ENCODE measurements at regions not wholly inside any gene's neighbourhood (a gene's known extent, or its start where the extent isn't known, plus 50 kb on each side); places are given as distances from the start of the nearest gene placed in this dataset.
A peak's percentile ranks its signal among the peaks of the same experiment; 100 is the strongest.

DNA sequence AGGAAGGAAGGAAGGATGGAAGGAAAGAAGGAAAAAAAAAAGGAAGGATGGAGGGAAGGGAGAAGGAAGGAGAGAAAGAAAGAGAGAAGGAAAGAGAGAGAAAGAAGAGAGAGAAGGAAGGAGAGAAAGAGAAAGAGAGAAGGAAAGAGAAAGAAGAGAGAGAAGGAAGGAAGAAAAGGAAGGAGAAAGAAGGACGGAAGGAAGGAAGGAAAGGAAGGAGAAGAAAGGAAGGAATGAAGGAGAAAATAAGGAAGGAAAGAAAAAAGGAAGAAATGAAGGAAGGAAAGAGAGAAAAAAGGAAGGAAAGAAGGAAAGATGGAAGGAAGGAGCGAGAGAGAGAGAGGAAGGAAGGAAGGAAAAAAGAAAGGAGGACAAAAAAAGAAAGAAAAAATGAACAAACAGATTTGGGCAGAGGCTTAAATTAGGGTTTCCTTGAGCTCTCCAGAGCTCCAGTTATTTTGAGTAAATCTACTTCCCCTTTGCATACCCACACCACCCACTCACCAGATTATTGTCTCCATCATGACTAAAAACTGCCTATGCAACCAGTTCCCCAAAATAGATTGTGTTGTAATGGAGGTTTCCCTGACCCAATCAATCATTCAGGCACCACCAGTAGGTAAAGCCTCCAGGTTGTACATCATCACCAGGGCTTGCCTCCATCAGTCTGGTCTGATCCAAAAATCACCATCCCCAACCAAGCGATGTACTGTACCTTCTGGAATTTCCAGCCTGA lies 1722.9 kb upstream of the PCDH10 start:
- ChIA-PET CTCF (interaction anchor here (1.2 to 1.3 kb wide), 2 partner anchors 22 to 83 kb away, joined by 3 to 4 read pairs; no protein-coding TSS in a partner anchor), POLR2A (no interaction called here)
- peak; percentile 8 for DNase-seq (ENCODE audit: extremely low spot score)
- TF ChIP-seq, protein P1, sequence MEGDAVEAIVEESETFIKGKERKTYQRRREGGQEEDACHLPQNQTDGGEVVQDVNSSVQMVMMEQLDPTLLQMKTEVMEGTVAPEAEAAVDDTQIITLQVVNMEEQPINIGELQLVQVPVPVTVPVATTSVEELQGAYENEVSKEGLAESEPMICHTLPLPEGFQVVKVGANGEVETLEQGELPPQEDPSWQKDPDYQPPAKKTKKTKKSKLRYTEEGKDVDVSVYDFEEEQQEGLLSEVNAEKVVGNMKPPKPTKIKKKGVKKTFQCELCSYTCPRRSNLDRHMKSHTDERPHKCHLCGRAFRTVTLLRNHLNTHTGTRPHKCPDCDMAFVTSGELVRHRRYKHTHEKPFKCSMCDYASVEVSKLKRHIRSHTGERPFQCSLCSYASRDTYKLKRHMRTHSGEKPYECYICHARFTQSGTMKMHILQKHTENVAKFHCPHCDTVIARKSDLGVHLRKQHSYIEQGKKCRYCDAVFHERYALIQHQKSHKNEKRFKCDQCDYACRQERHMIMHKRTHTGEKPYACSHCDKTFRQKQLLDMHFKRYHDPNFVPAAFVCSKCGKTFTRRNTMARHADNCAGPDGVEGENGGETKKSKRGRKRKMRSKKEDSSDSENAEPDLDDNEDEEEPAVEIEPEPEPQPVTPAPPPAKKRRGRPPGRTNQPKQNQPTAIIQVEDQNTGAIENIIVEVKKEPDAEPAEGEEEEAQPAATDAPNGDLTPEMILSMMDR (IDR thresholded peaks at IDR 0.05; ENCODE audit: control extremely low read depth, extremely low read depth, low read depth, missing control alignments) = no peak

DNA sequence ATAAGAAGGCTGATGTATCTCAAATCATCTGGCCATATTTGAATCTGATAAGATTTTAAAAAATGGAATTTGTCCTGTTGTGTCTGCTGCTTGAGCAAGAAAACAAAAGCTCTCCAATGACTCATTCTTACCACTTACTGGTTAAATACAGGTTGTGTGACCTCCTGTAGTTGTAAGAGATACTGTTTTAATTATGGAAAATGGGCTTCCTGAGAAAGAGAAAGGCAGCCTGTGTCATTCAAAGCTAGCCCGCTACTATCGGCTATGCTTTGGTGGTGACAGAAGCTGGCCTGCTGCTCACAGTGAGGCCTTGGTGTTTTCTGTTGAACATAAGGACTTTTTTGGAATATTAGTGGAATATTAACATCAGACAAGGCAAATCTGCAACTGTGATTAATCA lies 1722.1 kb upstream of the PCDH10 start:
- ChIA-PET POLR2A (no interaction called here), CTCF (interaction anchor here (1.2 to 1.3 kb wide), 2 partner anchors 21 to 84 kb away, joined by 3 to 4 read pairs; no protein-coding TSS in a partner anchor)
- no peak for DNase-seq (ENCODE audit: extremely low spot score)
- TF ChIP-seq, protein P1 (IDR thresholded peaks at IDR 0.05; ENCODE audit: control extremely low read depth, extremely low read depth, low read depth, missing control alignments) = no peak

DNA sequence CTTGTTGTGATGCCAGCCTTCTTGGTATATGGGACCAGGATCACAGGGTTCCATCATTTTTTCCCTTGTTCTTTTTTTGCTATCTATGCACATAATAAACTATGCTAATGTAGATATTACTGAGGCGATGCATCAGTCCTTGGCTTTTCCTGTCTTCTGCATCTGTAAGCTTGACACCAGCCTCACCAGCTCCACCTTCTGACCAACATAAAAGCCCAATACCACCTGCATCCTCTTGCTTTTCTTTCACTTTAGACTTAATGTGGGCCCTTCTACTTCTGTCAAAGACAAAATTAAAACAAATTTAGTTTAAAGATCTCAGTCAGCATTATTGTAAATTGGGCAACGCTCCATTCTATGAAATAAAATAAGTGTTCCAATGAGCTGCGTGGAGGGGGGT lies 1718.8 kb upstream of the PCDH10 start:
- DNase-seq (ENCODE audit: extremely low spot score) = no peak
- ChIA-PET CTCF (interaction anchor here (0.8 to 1.7 kb wide), 2 partner anchors 9 to 13 kb away, joined by 3 to 4 read pairs; no protein-coding TSS in a partner anchor), POLR2A (no interaction called here)
- TF ChIP-seq, protein P1 (IDR thresholded peaks at IDR 0.05; ENCODE audit: control extremely low read depth, extremely low read depth, low read depth, missing control alignments) = no peak

DNA sequence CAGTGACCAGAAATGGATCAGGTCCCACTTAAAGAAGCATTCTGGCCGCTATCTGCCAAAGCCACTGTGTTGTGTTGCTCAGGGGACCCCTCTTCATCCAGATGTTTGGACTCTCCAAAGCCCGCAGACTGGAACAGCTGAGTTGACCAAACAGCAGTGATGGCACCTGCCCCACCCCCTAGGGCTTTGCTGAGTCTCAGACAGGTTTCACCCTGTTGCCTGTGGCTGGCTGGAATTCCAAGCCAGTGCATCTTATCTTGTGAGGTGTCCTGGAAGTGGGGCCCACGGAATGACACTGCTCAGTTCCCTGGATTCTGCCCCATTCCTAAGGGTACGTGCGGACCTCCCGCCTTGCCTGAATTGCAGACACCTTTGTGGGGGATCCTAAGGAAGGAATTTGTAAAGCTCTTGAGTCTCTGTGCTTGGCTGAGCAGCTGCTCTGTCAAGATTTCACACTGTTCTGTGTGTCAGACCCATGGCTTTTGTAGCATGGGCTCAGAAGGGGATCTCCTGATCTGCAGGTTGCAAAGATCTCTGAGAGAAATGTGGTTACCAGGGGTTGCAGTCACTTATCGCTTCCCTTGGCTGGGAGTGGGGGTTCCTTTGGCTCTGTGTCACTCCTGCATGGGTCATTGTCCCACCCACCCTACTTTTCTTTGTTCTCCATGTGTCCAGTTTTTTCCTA lies 1707.9 kb upstream of the PCDH10 start:
- no peak for DNase-seq (ENCODE audit: extremely low spot score)
- TF ChIP-seq, protein P1 (IDR thresholded peaks at IDR 0.05; ENCODE audit: control extremely low read depth, extremely low read depth, low read depth, missing control alignments) = no peak
- ChIA-PET CTCF (no interaction called here), POLR2A (no interaction called here)

DNA sequence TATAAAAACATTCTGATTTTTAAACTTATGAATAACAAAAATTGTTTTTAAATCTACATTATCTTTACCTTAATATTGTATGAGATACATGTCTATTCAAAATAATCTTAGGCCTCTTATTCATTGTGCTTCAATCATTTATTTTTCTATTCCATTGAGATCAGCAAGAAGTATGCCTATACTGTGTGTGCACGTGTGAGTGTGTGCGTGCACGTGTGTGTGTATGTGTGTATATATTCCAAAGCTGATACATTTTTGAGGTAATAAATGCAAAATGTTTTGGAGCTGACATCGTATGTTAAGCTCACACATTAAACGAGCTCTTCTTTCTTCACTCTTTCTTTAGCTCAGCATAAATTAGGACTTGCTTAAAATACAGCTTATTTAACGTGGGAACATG lies 1701.2 kb upstream of the PCDH10 start:
- ChIA-PET CTCF (interaction anchor here (1.0 kb wide), 1 partner anchor 21 kb away, joined by 4 read pairs; no protein-coding TSS in a partner anchor), POLR2A (no interaction called here)
- TF ChIP-seq, protein P1 (IDR thresholded peaks at IDR 0.05; ENCODE audit: control extremely low read depth, extremely low read depth, low read depth, missing control alignments) = no peak
- no peak for DNase-seq (ENCODE audit: extremely low spot score)

DNA sequence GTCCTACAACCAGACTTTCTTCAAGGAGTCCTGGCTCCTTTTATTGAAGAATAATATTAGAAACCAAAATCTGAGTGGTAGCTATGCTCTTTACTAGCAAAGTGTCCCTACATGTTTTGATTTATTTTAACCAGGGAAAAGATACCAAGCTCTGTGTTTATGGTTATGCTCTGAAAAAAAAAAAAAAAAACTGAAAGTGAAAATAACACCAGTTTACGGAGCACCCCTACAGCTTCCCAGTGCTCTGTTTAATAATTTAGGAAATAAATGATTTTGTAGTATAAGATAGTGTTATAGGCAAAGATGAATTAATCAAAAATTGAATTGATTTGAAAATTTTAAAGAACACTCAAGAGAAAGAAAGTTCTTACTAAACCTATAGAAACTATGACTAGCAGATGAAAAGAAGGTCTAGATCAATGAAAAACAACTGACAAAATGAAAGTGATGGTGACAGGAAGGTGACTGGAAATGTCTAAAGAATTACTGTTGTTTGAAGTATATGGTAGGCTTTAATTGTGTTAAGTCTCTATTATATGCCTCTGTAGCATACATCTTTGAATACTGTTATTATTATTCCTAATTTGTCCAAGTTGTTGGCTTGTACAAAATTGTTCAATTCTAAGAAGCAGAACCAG lies 1698.4 kb upstream of the PCDH10 start:
- no peak for DNase-seq (ENCODE audit: extremely low spot score)
- TF ChIP-seq, protein P1 (IDR thresholded peaks at IDR 0.05; ENCODE audit: control extremely low read depth, extremely low read depth, low read depth, missing control alignments) = no peak
- ChIA-PET POLR2A (no interaction called here), CTCF (no interaction called here)

Data from GM10248 (cell line).